VCaP (cell line): ENCODE measurements at regions not wholly inside any gene's neighbourhood (a gene's known extent, or its start where the extent isn't known, plus 50 kb on each side); places are given as distances from the start of the nearest gene placed in this dataset.

Experiments used
- H3K27ac ChIP-seq: fragments of 450-650 bp; 2 replicates; pipeline ENCODE4 v1.5.1; 2017
- CTCF ChIP-seq: fragments of 450-650 bp; conservative IDR thresholded peaks from 2 replicates; pipeline ENCODE4 v1.5.1; 2017; ENCODE audit warnings: mild to moderate bottlenecking, moderate library complexity

GRCh38 chr13:87827479-87827878 lies 156.3 kb downstream of the SLITRK5 start:
- TF ChIP-seq CTCF = no peak
- H3K27ac ChIP-seq = no peak overlapping the region

GRCh38 chr13:87837522-87837921 lies 166.4 kb downstream of the SLITRK5 start:
- H3K27ac ChIP-seq = no peak overlapping the region
- no peak for TF ChIP-seq CTCF

GRCh38 chr13:87837946-87838345 lies 166.8 kb downstream of the SLITRK5 start:
- H3K27ac ChIP-seq = no peak overlapping the region
- TF ChIP-seq CTCF = no peak

GRCh38 chr13:87851410-87851809 lies 180.2 kb downstream of the SLITRK5 start:
- H3K27ac ChIP-seq = no peak overlapping the region
- TF ChIP-seq CTCF = no peak

GRCh38 chr13:87855553-87855952 lies 184.4 kb downstream of the SLITRK5 start:
- TF ChIP-seq CTCF = no peak
- H3K27ac ChIP-seq = no peak overlapping the region

GRCh38 chr13:87859261-87859660 lies 188.1 kb downstream of the SLITRK5 start:
- H3K27ac ChIP-seq = no peak overlapping the region
- TF ChIP-seq CTCF = no peak

GRCh38 chr13:87867426-87867825 lies 196.3 kb downstream of the SLITRK5 start:
- TF ChIP-seq CTCF = no peak
- no peak overlapping the region for H3K27ac ChIP-seq

- TF ChIP-seq CTCF = no peak
- no peak overlapping the region for H3K27ac ChIP-seq
Measured at GRCh38 chr13:87868731-87869130, 197.6 kb downstream of the SLITRK5 start.
